ENCODE measurements at regions not wholly inside any gene's neighbourhood (a gene's known extent, or its start where the extent isn't known, plus 50 kb on each side); places are given as distances from the start of the nearest gene placed in this dataset.
"Not testable (repeated sequence)": the region's sequence is repeated elsewhere in the genome, so short reads cannot be mapped to it uniquely, and the experiment has no call there.

GRCh38 chr11:123349382-123349781 lies 80.7 kb upstream of the GRAMD1B start:
- Histone ChIP-seq H3K4me3 (ENCODE audit: low read length in 2 of 2) (no peak overlapping the region), H3K4me1 (ENCODE audit: control insufficient read depth in 2 of 2, insufficient read depth in 2 of 2, low read length in 2 of 2) (peaks cover 0 to 4% of the 10 kb centered on the region in 2 donors), H3K27ac (ENCODE audit: low read depth in 2 of 2, low read length in 2 of 2) (no peak overlapping the region), H3K36me3 (ENCODE audit: control insufficient read depth in 2 of 2, insufficient read depth in 2 of 2, low read length in 2 of 2) (no peaks in the 10 kb centered on the region), H3K9ac (ENCODE audit: low read depth in 1 of 2, low read length in 2 of 2) (no peak overlapping the region), H3K9me3 (ENCODE audit: control insufficient read depth in 2 of 2, low read length in 2 of 2) (no peaks in the 10 kb centered on the region), H3K27me3 (ENCODE audit: control insufficient read depth in 2 of 2, insufficient read depth in 2 of 2, low read length in 2 of 2) (no peaks in the 10 kb centered on the region)

- no peaks in the 10 kb centered on the region for H3K36me3 ChIP-seq (ENCODE audit: control insufficient read depth in 2 of 2, insufficient read depth in 2 of 2, low read length in 2 of 2)
- H3K27ac ChIP-seq (ENCODE audit: low read depth in 2 of 2, low read length in 2 of 2), result no peak overlapping the region
- H3K9me3 ChIP-seq (ENCODE audit: control insufficient read depth in 2 of 2, low read length in 2 of 2), result no peaks in the 10 kb centered on the region
- H3K4me3 ChIP-seq (ENCODE audit: low read length in 2 of 2), result no peak overlapping the region
- H3K4me1 ChIP-seq (ENCODE audit: control insufficient read depth in 2 of 2, insufficient read depth in 2 of 2, low read length in 2 of 2), result peaks cover 0 to 4% of the 10 kb centered on the region in 2 donors
- H3K9ac ChIP-seq (ENCODE audit: low read depth in 1 of 2, low read length in 2 of 2), result no peak overlapping the region
- H3K27me3 ChIP-seq (ENCODE audit: control insufficient read depth in 2 of 2, insufficient read depth in 2 of 2, low read length in 2 of 2), result no peaks in the 10 kb centered on the region
Measured at GRCh38 chr11:123344790-123345357, 85.2 kb upstream of the GRAMD1B start.

GRCh38 chr11:123344188-123344587 lies 85.9 kb upstream of the GRAMD1B start:
- not testable (repeated sequence) for H3K36me3 ChIP-seq (ENCODE audit: control insufficient read depth in 2 of 2, insufficient read depth in 2 of 2, low read length in 2 of 2); H3K4me1 ChIP-seq (ENCODE audit: control insufficient read depth in 2 of 2, insufficient read depth in 2 of 2, low read length in 2 of 2); H3K9ac ChIP-seq (ENCODE audit: low read depth in 1 of 2, low read length in 2 of 2); H3K27me3 ChIP-seq (ENCODE audit: control insufficient read depth in 2 of 2, insufficient read depth in 2 of 2, low read length in 2 of 2); H3K9me3 ChIP-seq (ENCODE audit: control insufficient read depth in 2 of 2, low read length in 2 of 2); H3K4me3 ChIP-seq (ENCODE audit: low read length in 2 of 2); H3K27ac ChIP-seq (ENCODE audit: low read depth in 2 of 2, low read length in 2 of 2)

GRCh38 chr11:123338997-123339752 lies 90.9 kb upstream of the GRAMD1B start:
- no peaks in the 10 kb centered on the region for H3K4me1 ChIP-seq (ENCODE audit: control insufficient read depth in 2 of 2, insufficient read depth in 2 of 2, low read length in 2 of 2)
- H3K27ac ChIP-seq (ENCODE audit: low read depth in 2 of 2, low read length in 2 of 2), result no peak overlapping the region
- H3K36me3 ChIP-seq (ENCODE audit: control insufficient read depth in 2 of 2, insufficient read depth in 2 of 2, low read length in 2 of 2), result no peaks in the 10 kb centered on the region

GRCh38 chr11:123338266-123338800 lies 91.7 kb upstream of the GRAMD1B start:
- Histone ChIP-seq H3K9me3 (ENCODE audit: control insufficient read depth in 2 of 2, low read length in 2 of 2) (no peaks in the 10 kb centered on the region), H3K4me1 (ENCODE audit: control insufficient read depth in 2 of 2, insufficient read depth in 2 of 2, low read length in 2 of 2) (no peaks in the 10 kb centered on the region), H3K9ac (ENCODE audit: low read depth in 1 of 2, low read length in 2 of 2) (no peak overlapping the region), H3K4me3 (ENCODE audit: low read length in 2 of 2) (no peak overlapping the region), H3K36me3 (ENCODE audit: control insufficient read depth in 2 of 2, insufficient read depth in 2 of 2, low read length in 2 of 2) (no peaks in the 10 kb centered on the region), H3K27me3 (ENCODE audit: control insufficient read depth in 2 of 2, insufficient read depth in 2 of 2, low read length in 2 of 2) (no peaks in the 10 kb centered on the region), H3K27ac (ENCODE audit: low read depth in 2 of 2, low read length in 2 of 2) (no peak overlapping the region)

More at GRCh38 chr11:123338997-123339752, 90.9 kb upstream of the GRAMD1B start:
- H3K4me3 ChIP-seq (ENCODE audit: low read length in 2 of 2), result no peak overlapping the region
- no peaks in the 10 kb centered on the region for H3K9me3 ChIP-seq (ENCODE audit: control insufficient read depth in 2 of 2, low read length in 2 of 2)
- no peak overlapping the region for H3K9ac ChIP-seq (ENCODE audit: low read depth in 1 of 2, low read length in 2 of 2)
- H3K27me3 ChIP-seq (ENCODE audit: control insufficient read depth in 2 of 2, insufficient read depth in 2 of 2, low read length in 2 of 2), result no peaks in the 10 kb centered on the region

GRCh38 chr11:123334925-123335324 lies 95.1 kb upstream of the GRAMD1B start:
- no peaks in the 10 kb centered on the region for H3K9me3 ChIP-seq (ENCODE audit: control insufficient read depth in 2 of 2, low read length in 2 of 2)
- H3K36me3 ChIP-seq (ENCODE audit: control insufficient read depth in 2 of 2, insufficient read depth in 2 of 2, low read length in 2 of 2), result no peaks in the 10 kb centered on the region
- H3K4me1 ChIP-seq (ENCODE audit: control insufficient read depth in 2 of 2, insufficient read depth in 2 of 2, low read length in 2 of 2), result no peaks in the 10 kb centered on the region
- H3K4me3 ChIP-seq (ENCODE audit: low read length in 2 of 2), result no peak overlapping the region
- H3K9ac ChIP-seq (ENCODE audit: low read depth in 1 of 2, low read length in 2 of 2), result no peak overlapping the region
- no peaks in the 10 kb centered on the region for H3K27me3 ChIP-seq (ENCODE audit: control insufficient read depth in 2 of 2, insufficient read depth in 2 of 2, low read length in 2 of 2)
- no peak overlapping the region for H3K27ac ChIP-seq (ENCODE audit: low read depth in 2 of 2, low read length in 2 of 2)

- H3K4me3 ChIP-seq (ENCODE audit: low read length in 2 of 2); H3K27ac ChIP-seq (ENCODE audit: low read depth in 2 of 2, low read length in 2 of 2); H3K27me3 ChIP-seq (ENCODE audit: control insufficient read depth in 2 of 2, insufficient read depth in 2 of 2, low read length in 2 of 2); H3K36me3 ChIP-seq (ENCODE audit: control insufficient read depth in 2 of 2, insufficient read depth in 2 of 2, low read length in 2 of 2); H3K9ac ChIP-seq (ENCODE audit: low read depth in 1 of 2, low read length in 2 of 2); H3K9me3 ChIP-seq (ENCODE audit: control insufficient read depth in 2 of 2, low read length in 2 of 2); H3K4me1 ChIP-seq (ENCODE audit: control insufficient read depth in 2 of 2, insufficient read depth in 2 of 2, low read length in 2 of 2): not testable (repeated sequence)
Measured at GRCh38 chr11:123332577-123332976, 97.5 kb upstream of the GRAMD1B start.

GRCh38 chr11:123330948-123331347 lies 99.1 kb upstream of the GRAMD1B start:
- H3K4me1 ChIP-seq (ENCODE audit: control insufficient read depth in 2 of 2, insufficient read depth in 2 of 2, low read length in 2 of 2), result no peaks in the 10 kb centered on the region
- no peak overlapping the region for H3K27ac ChIP-seq (ENCODE audit: low read depth in 2 of 2, low read length in 2 of 2)
- H3K36me3 ChIP-seq (ENCODE audit: control insufficient read depth in 2 of 2, insufficient read depth in 2 of 2, low read length in 2 of 2), result no peaks in the 10 kb centered on the region

GRCh38 chr11:123330471-123330870 lies 99.6 kb upstream of the GRAMD1B start:
- H3K9me3 ChIP-seq (ENCODE audit: control insufficient read depth in 2 of 2, low read length in 2 of 2), result no peaks in the 10 kb centered on the region
- no peaks in the 10 kb centered on the region for H3K36me3 ChIP-seq (ENCODE audit: control insufficient read depth in 2 of 2, insufficient read depth in 2 of 2, low read length in 2 of 2)
- H3K27me3 ChIP-seq (ENCODE audit: control insufficient read depth in 2 of 2, insufficient read depth in 2 of 2, low read length in 2 of 2), result no peaks in the 10 kb centered on the region
- H3K27ac ChIP-seq (ENCODE audit: low read depth in 2 of 2, low read length in 2 of 2), result no peak overlapping the region
- no peaks in the 10 kb centered on the region for H3K4me1 ChIP-seq (ENCODE audit: control insufficient read depth in 2 of 2, insufficient read depth in 2 of 2, low read length in 2 of 2)
- H3K4me3 ChIP-seq (ENCODE audit: low read length in 2 of 2), result no peak overlapping the region
- H3K9ac ChIP-seq (ENCODE audit: low read depth in 1 of 2, low read length in 2 of 2), result no peak overlapping the region

More at GRCh38 chr11:123330948-123331347, 99.1 kb upstream of the GRAMD1B start:
- no peaks in the 10 kb centered on the region for H3K9me3 ChIP-seq (ENCODE audit: control insufficient read depth in 2 of 2, low read length in 2 of 2)
- no peaks in the 10 kb centered on the region for H3K27me3 ChIP-seq (ENCODE audit: control insufficient read depth in 2 of 2, insufficient read depth in 2 of 2, low read length in 2 of 2)
- H3K4me3 ChIP-seq (ENCODE audit: low read length in 2 of 2), result no peak overlapping the region
- H3K9ac ChIP-seq (ENCODE audit: low read depth in 1 of 2, low read length in 2 of 2), result no peak overlapping the region

GRCh38 chr11:123330071-123330470 lies 100.0 kb upstream of the GRAMD1B start:
- H3K9me3 ChIP-seq (ENCODE audit: control insufficient read depth in 2 of 2, low read length in 2 of 2), result no peaks in the 10 kb centered on the region
- H3K4me1 ChIP-seq (ENCODE audit: control insufficient read depth in 2 of 2, insufficient read depth in 2 of 2, low read length in 2 of 2), result no peaks in the 10 kb centered on the region
- H3K36me3 ChIP-seq (ENCODE audit: control insufficient read depth in 2 of 2, insufficient read depth in 2 of 2, low read length in 2 of 2), result no peaks in the 10 kb centered on the region
- H3K9ac ChIP-seq (ENCODE audit: low read depth in 1 of 2, low read length in 2 of 2), result no peak overlapping the region
- no peak overlapping the region for H3K4me3 ChIP-seq (ENCODE audit: low read length in 2 of 2)
- H3K27ac ChIP-seq (ENCODE audit: low read depth in 2 of 2, low read length in 2 of 2), result no peak overlapping the region
- no peaks in the 10 kb centered on the region for H3K27me3 ChIP-seq (ENCODE audit: control insufficient read depth in 2 of 2, insufficient read depth in 2 of 2, low read length in 2 of 2)

Measured in mucosa of rectum (tissue), 2 donors.